GM10266 (cell line): ENCODE measurements at regions not wholly inside any gene's neighbourhood (a gene's known extent, or its start where the extent isn't known, plus 50 kb on each side); places are given as distances from the start of the nearest gene placed in this dataset.

Experiments used
- DNase-seq: peaks from one replicate; pipeline ENCODE4 v3.0.0; 2012; ENCODE audit errors: extremely low spot score
- TF ChIP-seq, protein P1 (sequence below): IDR thresholded peaks from 2 replicates; pipeline ENCODE4 v1.5.1; 2012; ENCODE audit warnings: mild to moderate bottlenecking, low read depth; ENCODE audit not compliant: control insufficient read depth, insufficient read depth; ENCODE audit errors: missing control alignments

DNA sequence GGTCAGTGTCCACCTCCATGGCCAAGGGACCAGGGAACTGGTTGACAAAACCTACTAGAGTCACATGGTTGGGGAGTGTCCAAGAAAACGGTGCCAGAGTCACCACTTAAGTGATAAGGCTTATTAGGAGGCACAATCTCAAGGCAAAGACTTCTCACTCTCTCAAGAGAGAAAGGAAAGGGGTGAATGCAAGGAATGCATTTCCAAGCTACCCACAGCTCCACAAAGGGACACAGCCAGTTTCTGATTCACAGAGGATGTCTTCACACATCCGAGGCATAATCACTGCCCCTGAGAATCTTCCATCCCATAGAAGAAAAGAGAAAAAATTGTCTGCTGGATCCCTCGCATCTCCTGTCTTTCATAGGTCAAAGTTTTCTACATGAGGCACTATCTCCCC lies 269.3 kb downstream of the TNS1 start:
- no peak for DNase-seq
- TF ChIP-seq, protein P1, sequence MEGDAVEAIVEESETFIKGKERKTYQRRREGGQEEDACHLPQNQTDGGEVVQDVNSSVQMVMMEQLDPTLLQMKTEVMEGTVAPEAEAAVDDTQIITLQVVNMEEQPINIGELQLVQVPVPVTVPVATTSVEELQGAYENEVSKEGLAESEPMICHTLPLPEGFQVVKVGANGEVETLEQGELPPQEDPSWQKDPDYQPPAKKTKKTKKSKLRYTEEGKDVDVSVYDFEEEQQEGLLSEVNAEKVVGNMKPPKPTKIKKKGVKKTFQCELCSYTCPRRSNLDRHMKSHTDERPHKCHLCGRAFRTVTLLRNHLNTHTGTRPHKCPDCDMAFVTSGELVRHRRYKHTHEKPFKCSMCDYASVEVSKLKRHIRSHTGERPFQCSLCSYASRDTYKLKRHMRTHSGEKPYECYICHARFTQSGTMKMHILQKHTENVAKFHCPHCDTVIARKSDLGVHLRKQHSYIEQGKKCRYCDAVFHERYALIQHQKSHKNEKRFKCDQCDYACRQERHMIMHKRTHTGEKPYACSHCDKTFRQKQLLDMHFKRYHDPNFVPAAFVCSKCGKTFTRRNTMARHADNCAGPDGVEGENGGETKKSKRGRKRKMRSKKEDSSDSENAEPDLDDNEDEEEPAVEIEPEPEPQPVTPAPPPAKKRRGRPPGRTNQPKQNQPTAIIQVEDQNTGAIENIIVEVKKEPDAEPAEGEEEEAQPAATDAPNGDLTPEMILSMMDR = no peak

DNA sequence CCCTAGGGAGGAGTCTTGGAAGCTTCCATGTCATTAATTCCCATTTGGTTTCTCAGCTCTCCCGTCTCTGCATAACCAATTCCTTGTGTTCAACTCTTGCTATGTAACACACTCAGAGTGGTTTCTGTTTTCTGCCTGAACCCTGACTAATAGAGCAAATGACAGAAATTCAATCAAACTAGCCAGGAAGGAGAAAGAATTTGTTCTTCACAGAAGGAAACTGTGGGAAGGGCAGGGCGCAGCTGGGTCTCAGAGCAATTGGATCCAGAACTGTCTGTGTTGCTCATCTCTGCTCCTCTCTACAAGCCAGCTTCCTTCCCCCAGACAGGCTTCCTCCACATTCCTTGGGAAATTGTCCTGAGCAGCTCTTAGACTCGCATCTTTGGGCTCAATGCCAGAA lies 269.8 kb downstream of the TNS1 start:
- no peak for DNase-seq
- TF ChIP-seq, protein P1 = no peak

DNA sequence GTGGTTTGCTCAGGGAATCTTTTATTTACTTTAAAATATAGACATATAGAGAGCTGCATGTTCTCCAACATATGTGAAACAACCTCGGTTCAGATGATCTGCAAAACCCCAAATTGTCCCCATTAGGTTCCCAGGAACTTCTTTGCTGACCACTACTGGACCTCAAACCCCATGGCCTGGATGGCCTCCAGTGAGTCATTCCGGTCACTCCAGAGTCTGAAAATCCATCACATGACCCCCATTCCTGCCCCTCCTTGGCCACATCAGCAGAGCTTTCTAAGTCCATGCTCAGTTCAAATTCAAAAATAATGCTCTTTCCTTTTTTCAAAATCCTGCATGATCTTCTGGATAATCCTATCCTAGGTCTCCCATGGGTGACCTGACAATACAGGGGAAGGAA lies 271.0 kb downstream of the TNS1 start:
- TF ChIP-seq, protein P1 = no peak
- DNase-seq = no peak

DNA sequence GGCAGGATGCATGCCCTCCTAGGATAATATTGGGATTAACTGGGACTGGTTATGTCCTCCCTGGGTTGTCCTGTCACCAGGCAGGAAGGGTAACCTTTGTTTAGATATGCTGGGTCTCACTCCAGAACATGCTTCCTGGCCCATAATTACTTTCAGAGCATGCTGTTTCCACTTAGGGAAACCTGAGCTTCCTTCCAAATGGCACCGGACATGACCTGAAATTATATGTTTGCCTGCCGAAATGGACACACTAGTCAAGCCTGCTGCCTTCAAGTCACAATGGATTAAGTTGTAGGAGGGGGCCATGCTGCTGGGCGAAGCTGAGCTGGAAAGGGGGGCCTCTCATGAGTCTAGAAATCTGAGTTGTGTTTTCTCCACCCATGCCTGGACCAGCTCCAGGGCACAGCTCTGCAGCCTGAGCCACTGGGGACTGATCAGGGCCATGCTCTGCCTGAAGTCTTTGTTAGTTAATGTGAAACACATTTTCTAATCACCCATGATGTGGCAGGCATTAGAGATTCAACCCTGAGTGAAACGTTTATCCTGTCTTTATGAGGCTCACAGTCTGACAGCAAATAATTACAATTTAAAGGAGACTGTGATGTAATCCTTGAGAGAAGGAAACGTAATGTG lies 273.3 kb downstream of the TNS1 start:
- TF ChIP-seq, protein P1 = no peak

DNA sequence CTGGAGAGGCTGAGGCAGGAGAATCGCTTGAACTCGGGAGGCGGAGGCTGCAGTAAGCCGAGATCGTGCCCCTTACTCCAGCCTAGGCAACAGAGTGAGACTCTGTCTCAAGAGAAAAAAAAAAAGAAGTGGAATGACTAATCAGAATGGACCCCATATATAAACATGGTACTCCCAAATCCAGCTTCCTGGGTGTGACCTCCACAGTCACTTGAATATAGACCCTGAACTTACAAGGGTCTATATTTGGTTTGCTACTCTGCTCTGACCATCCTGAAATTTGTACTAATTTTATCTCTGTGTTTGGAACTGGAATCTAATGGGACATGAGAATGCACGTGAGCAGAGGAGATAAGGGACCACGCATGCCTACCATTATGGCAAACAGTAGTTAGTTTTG lies 275.0 kb downstream of the TNS1 start:
- TF ChIP-seq, protein P1 = no peak
- DNase-seq = no peak

More for the DNA sequence above, 273.3 kb downstream of the TNS1 start:
- no peak for DNase-seq

DNA sequence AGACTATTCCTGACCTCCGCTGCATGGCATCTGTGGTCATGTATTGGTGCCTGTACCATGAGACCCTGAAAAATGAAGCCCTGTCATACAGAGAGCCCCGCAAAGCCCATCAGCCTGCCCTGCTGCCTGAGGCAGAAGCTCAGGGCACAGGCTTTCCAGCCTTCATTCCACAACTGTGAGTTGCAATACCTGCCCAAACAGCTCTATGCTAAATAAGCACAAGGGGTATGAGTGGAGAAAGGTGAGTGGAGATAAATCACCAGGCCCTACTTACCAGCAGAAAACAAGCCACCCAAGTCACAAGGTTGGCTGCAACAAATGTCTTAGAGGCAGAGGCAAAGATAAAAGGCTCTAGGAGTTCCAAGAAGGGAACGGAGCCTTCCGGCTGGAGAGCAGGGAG lies 277.4 kb downstream of the TNS1 start:
- TF ChIP-seq, protein P1 = no peak

DNA sequence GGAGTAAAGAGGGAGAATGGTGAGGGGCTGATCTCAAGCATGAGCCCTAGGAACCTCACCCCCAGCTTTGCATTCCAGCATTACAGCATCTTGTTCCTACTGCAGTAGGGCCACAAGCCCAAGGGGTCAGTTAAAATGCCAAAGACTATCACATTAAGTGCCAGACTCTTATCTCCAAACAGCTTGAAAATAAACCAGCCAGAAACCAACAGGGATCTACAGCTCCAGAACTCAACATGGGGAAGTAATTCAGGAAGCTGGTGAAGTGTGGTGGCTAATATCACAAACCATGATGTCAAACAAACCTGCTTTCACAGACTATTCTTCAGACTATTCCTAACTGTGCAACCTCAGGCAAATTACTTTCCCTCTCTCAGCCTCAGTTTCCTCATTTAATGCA lies 278.3 kb downstream of the TNS1 start:
- TF ChIP-seq, protein P1 = no peak
- DNase-seq = no peak

More for the DNA sequence above, 277.4 kb downstream of the TNS1 start:
- no peak for DNase-seq
